ENCODE measurements at regions not wholly inside any gene's neighbourhood (a gene's known extent, or its start where the extent isn't known, plus 50 kb on each side); places are given as distances from the start of the nearest gene placed in this dataset.
A peak's percentile ranks its signal among the peaks of the same experiment; 100 is the strongest.

GRCh38 chr13:73929287-73929932 lies 204.8 kb downstream of the KLF12 start:
- no peak for DNase-seq

- DNase-seq = no peak
These were observed 209.6 kb downstream of the KLF12 start for GRCh38 chr13:73924607-73925006.

GRCh38 chr13:73922493-73923393 lies 211.5 kb downstream of the KLF12 start:
- DNase-seq = no peak

GRCh38 chr13:73918691-73919090 lies 215.5 kb downstream of the KLF12 start:
- DNase-seq = no peak

- no peak for DNase-seq
These were observed 220.3 kb downstream of the KLF12 start for GRCh38 chr13:73913751-73914518.

GRCh38 chr13:73913079-73913740 lies 221.0 kb downstream of the KLF12 start:
- no peak for DNase-seq

- DNase-seq = no peak
These were observed 222.8 kb downstream of the KLF12 start for GRCh38 chr13:73911361-73911760.

- DNase-seq = no peak
These were observed 223.5 kb downstream of the KLF12 start for GRCh38 chr13:73910733-73911132.

GRCh38 chr13:73908809-73909208 lies 225.4 kb downstream of the KLF12 start:
- no peak for DNase-seq

- DNase-seq = no peak
These were observed 229.6 kb downstream of the KLF12 start for GRCh38 chr13:73904625-73905024.

- DNase-seq = peak in 1 of 2 experiments; percentile 5
These were observed 230.6 kb downstream of the KLF12 start for GRCh38 chr13:73903561-73903960.

GRCh38 chr13:73902847-73903246 lies 231.4 kb downstream of the KLF12 start:
- DNase-seq = no peak

GRCh38 chr13:73902296-73902695 lies 231.9 kb downstream of the KLF12 start:
- no peak for DNase-seq

GRCh38 chr13:73901324-73902068 lies 232.7 kb downstream of the KLF12 start:
- peak in 1 of 2 experiments; percentile 2 for DNase-seq

GRCh38 chr13:73900591-73900990 lies 233.6 kb downstream of the KLF12 start:
- DNase-seq = no peak

GRCh38 chr13:73898899-73899298 lies 235.3 kb downstream of the KLF12 start:
- no peak for DNase-seq

- no peak for DNase-seq
These were observed 235.9 kb downstream of the KLF12 start for GRCh38 chr13:73898276-73898675.

GRCh38 chr13:73894995-73895571 lies 239.1 kb downstream of the KLF12 start:
- no peak for DNase-seq

- no peak for DNase-seq
These were observed 240.4 kb downstream of the KLF12 start for GRCh38 chr13:73893833-73894232.

GRCh38 chr13:73891805-73892204 lies 242.4 kb downstream of the KLF12 start:
- no peak for DNase-seq

GRCh38 chr13:73883162-73883561 lies 251.0 kb downstream of the KLF12 start:
- DNase-seq = no peak

- peak in 1 of 2 experiments; percentile 41 for DNase-seq
These were observed 253.8 kb downstream of the KLF12 start for GRCh38 chr13:73880365-73880764.
